Renal cortex interstitium (tissue), 11 donors: ENCODE measurements at regions not wholly inside any gene's neighbourhood (a gene's known extent, or its start where the extent isn't known, plus 50 kb on each side); places are given as distances from the start of the nearest gene placed in this dataset.

ENCODE experiments used
- DNase-seq, 11 donors: peaks; one replicate each; pipeline ENCODE4 v3.0.0-alpha.2; 2013; ENCODE audit warnings: low read depth in 9 of 11, low spot score in 4 of 11; ENCODE audit errors: extremely low read depth in 1 of 11

- DNase-seq, result no peak
Measured at GRCh38 chrX:109312757-109313156, 169.1 kb downstream of the GUCY2F start.

- no peak for DNase-seq
Measured at GRCh38 chrX:109310031-109310430, 171.9 kb downstream of the GUCY2F start.

GRCh38 chrX:109301177-109301576, 180.7 kb downstream of the GUCY2F start:
- DNase-seq, result no peak

- no peak for DNase-seq
Measured at GRCh38 chrX:109300415-109300814, 181.5 kb downstream of the GUCY2F start.

- no peak for DNase-seq
Measured at GRCh38 chrX:109299091-109299490, 182.8 kb downstream of the GUCY2F start.

GRCh38 chrX:109294097-109294814, 187.6 kb downstream of the GUCY2F start:
- no peak for DNase-seq

GRCh38 chrX:109283870-109284269, 198.0 kb downstream of the GUCY2F start:
- no peak for DNase-seq

GRCh38 chrX:109281483-109282275, 200.2 kb downstream of the GUCY2F start:
- DNase-seq, result peak in 9 of 11 donors; percentile 1 to 40 (median 25)

- DNase-seq, result no peak
Measured at GRCh38 chrX:109274806-109275205, 207.1 kb downstream of the GUCY2F start.

- no peak for DNase-seq
Measured at GRCh38 chrX:109270580-109271484, 211.1 kb downstream of the GUCY2F start.

GRCh38 chrX:109268340-109268739, 213.5 kb downstream of the GUCY2F start:
- DNase-seq, result no peak

- no peak for DNase-seq
Measured at GRCh38 chrX:109266034-109266433, 215.9 kb downstream of the GUCY2F start.

- no peak for DNase-seq
Measured at GRCh38 chrX:109264878-109265277, 217.0 kb downstream of the GUCY2F start.

GRCh38 chrX:109261279-109261678, 220.6 kb downstream of the GUCY2F start:
- no peak for DNase-seq

GRCh38 chrX:109252789-109253188, 229.1 kb downstream of the GUCY2F start:
- no peak for DNase-seq

GRCh38 chrX:109218761-109219160, 263.1 kb downstream of the GUCY2F start:
- DNase-seq, result no peak

- no peak for DNase-seq
Measured at GRCh38 chrX:109199726-109200125, 282.2 kb downstream of the GUCY2F start.

GRCh38 chrX:109190542-109190941, 291.3 kb downstream of the GUCY2F start:
- DNase-seq, result no peak

GRCh38 chrX:109187473-109188168, 294.3 kb downstream of the GUCY2F start:
- no peak for DNase-seq
